IMR-90 (cell line): ENCODE measurements at regions not wholly inside any gene's neighbourhood (a gene's known extent, or its start where the extent isn't known, plus 50 kb on each side); places are given as distances from the start of the nearest gene placed in this dataset.

ENCODE experiments used
- ATAC-seq: fragments of 200-7000 bp; cut with Tn5 transposase; 2 replicates; pipeline ENCODE4 v1.9.1; 2020; ENCODE audit warnings: low read depth, mild to moderate bottlenecking, moderate library complexity
- BruUV-seq: library from RNA; stranded (reverse); fragments of 400-500 nt; replicated peaks from 2 replicates; lab custom pipeline; 2021; lab: Mats Ljungman, UMichigan
- CTCF ChIA-PET: fragments of 300-600 bp; formaldehyde crosslinking; extraction: SDS; loops from one replicate; lab custom pipeline; 2021; ENCODE audit warnings: antibody characterized with exemption; lab: Yijun Ruan, JAX
- POLR2A ChIA-PET: fragments of 300-600 bp; sonication (Branson Sonifier 250); formaldehyde crosslinking; loops from one replicate; lab custom pipeline; 2022; ENCODE audit warnings: antibody characterized with exemption; ENCODE audit not compliant: unreplicated experiment; lab: Charles Lee
- DNase-seq: peaks from one replicate; pipeline ENCODE4 v3.0.0; 2013
- H2AFZ ChIP-seq: replicated peaks from 2 replicates; pipeline ENCODE3; 2013; ENCODE audit warnings: low read length, mild to moderate bottlenecking; ENCODE audit not compliant: poor library complexity
- H2AK5ac ChIP-seq: 2 replicates; pipeline ENCODE4 v1.6.1; 2013; ENCODE audit warnings: low read depth, low read length, inconsistent platforms
- H2AK9ac ChIP-seq: replicated peaks from 2 replicates; pipeline ENCODE3; 2013; ENCODE audit warnings: mild to moderate bottlenecking, low read depth, low read length, moderate library complexity; ENCODE audit not compliant: poor library complexity
- H2BK120ac ChIP-seq: 2 replicates; pipeline ENCODE4 v1.6.1; 2013; ENCODE audit warnings: low read depth, low read length, inconsistent platforms
- H2BK15ac ChIP-seq: 3 replicates; pipeline ENCODE4 v1.6.1; 2013; ENCODE audit warnings: low read depth, low read length, inconsistent platforms
- H2BK20ac ChIP-seq: 2 replicates; pipeline ENCODE4 v1.6.1; 2013; ENCODE audit warnings: low read depth, mild to moderate bottlenecking, inconsistent platforms, low read length, moderate library complexity
- H2BK5ac ChIP-seq: 2 replicates; pipeline ENCODE4 v1.6.1; 2013; ENCODE audit warnings: mild to moderate bottlenecking, low read depth, low read length, inconsistent platforms; ENCODE audit not compliant: poor library complexity, severe bottlenecking
- H3K14ac ChIP-seq: replicated peaks from 2 replicates; pipeline ENCODE4 v1.6.1; 2013; ENCODE audit warnings: low read depth, low read length, inconsistent platforms
- H3K18ac ChIP-seq: 2 replicates; pipeline ENCODE4 v1.6.1; 2013; ENCODE audit warnings: low read depth, low read length, control low read depth
- H3K23ac ChIP-seq: 2 replicates; pipeline ENCODE4 v1.6.1; 2013; ENCODE audit warnings: low read depth, low read length, inconsistent platforms
- H3K27ac ChIP-seq: 2 replicates; pipeline ENCODE4 v1.5.1; 2013; ENCODE audit warnings: mild to moderate bottlenecking, control low read depth, low read length; ENCODE audit not compliant: insufficient read depth
- H3K27me3 ChIP-seq: 2 replicates; pipeline ENCODE4 v1.6.1; 2013; ENCODE audit warnings: low read length; ENCODE audit not compliant: control insufficient read depth, insufficient read depth
- H3K36me3 ChIP-seq: 2 replicates; pipeline ENCODE4 v1.6.1; 2013; ENCODE audit warnings: low read length, mixed read lengths; ENCODE audit not compliant: control insufficient read depth, insufficient read depth
- H3K4ac ChIP-seq: 2 replicates; pipeline ENCODE4 v1.6.1; 2013; ENCODE audit warnings: low read depth, low read length, inconsistent platforms
- H3K4me1 ChIP-seq: 2 replicates; pipeline ENCODE4 v1.6.1; 2013; ENCODE audit warnings: low read length, mixed read lengths; ENCODE audit not compliant: control insufficient read depth, insufficient read depth
- H3K4me2 ChIP-seq: 2 replicates; pipeline ENCODE4 v1.6.1; 2013; ENCODE audit warnings: low read depth, mild to moderate bottlenecking, control low read depth, low read length, moderate library complexity
- H3K4me3 ChIP-seq: 2 replicates; pipeline ENCODE4 v1.5.1; 2013; ENCODE audit warnings: low read depth, mild to moderate bottlenecking, control low read depth, low read length, moderate library complexity; ENCODE audit not compliant: insufficient read depth
- H3K56ac ChIP-seq: 2 replicates; pipeline ENCODE4 v1.6.1; 2013; ENCODE audit warnings: low read length, inconsistent platforms; ENCODE audit not compliant: insufficient read depth; ENCODE audit errors: extremely low read depth
- H3K79me1 ChIP-seq, 2 experiments: 2 replicates each; pipeline ENCODE4 v1.6.1; 2013; ENCODE audit warnings: low read length in 2 of 2, inconsistent platforms in 1 of 2, low read depth in 1 of 2
- H3K9ac ChIP-seq: 2 replicates; pipeline ENCODE4 v1.6.1; 2013; ENCODE audit warnings: low read depth, low read length, control low read depth
- H3K9me1 ChIP-seq: 2 replicates; pipeline ENCODE4 v1.6.1; 2013; ENCODE audit warnings: low read length, inconsistent platforms; ENCODE audit not compliant: insufficient read depth
- H3K9me3 ChIP-seq: 2 replicates; pipeline ENCODE4 v1.6.1; 2013; ENCODE audit warnings: low read length; ENCODE audit not compliant: control insufficient read depth, insufficient read depth
- H4K20me1 ChIP-seq: 2 replicates; pipeline ENCODE4 v1.6.1; 2013; ENCODE audit warnings: low read length, inconsistent platforms; ENCODE audit not compliant: insufficient read depth
- H4K5ac ChIP-seq: 2 replicates; pipeline ENCODE4 v1.6.1; 2013; ENCODE audit warnings: mild to moderate bottlenecking, low read depth, low read length, control low read depth
- H4K8ac ChIP-seq, 2 experiments: 2 replicates each; pipeline ENCODE4 v1.6.1; 2013; ENCODE audit warnings: low read depth in 2 of 2, low read length in 2 of 2, control low read depth in 1 of 2, inconsistent platforms in 1 of 2
- H4K91ac ChIP-seq: 2 replicates; pipeline ENCODE4 v1.6.1; 2013; ENCODE audit warnings: low read depth, low read length, inconsistent platforms; ENCODE audit not compliant: insufficient read depth
- CHD1 ChIP-seq: IDR thresholded peaks from 2 replicates; pipeline ENCODE4 v1.6.1; 2012; ENCODE audit warnings: low read depth, low read length, improper control_type of control experiment
- POLR2A ChIP-seq: IDR thresholded peaks from 2 replicates; pipeline ENCODE4 v1.6.1; 2012; ENCODE audit warnings: mild to moderate bottlenecking, low read depth, low read length
- RAD21 ChIP-seq: IDR thresholded peaks from 2 replicates; pipeline ENCODE4 v1.6.1; 2012; ENCODE audit warnings: low read length, improper control_type of control experiment
- RCOR1 ChIP-seq: IDR thresholded peaks from 2 replicates; pipeline ENCODE4 v1.6.1; 2012; ENCODE audit warnings: mild to moderate bottlenecking, low read length, improper control_type of control experiment; ENCODE audit not compliant: insufficient replicate concordance
- RFX5 ChIP-seq: IDR thresholded peaks from 2 replicates; pipeline ENCODE4 v1.8.0; 2012; ENCODE audit warnings: low read depth, mild to moderate bottlenecking, low read length, moderate library complexity
- SMC3 ChIP-seq: fragments of 150-350 bp; IDR thresholded peaks from 2 replicates; pipeline ENCODE4 v1.6.1; 2016; ENCODE audit warnings: low read depth, mild to moderate bottlenecking, antibody characterized with exemption, low read length, moderate library complexity
- WGBS, 2 experiments: methylation state at CpG; one replicate each; pipeline versions ENCODE4 v1.1.5 to v1.1.7; 2013; ENCODE audit warnings: missing lambda C conversion rate in 2 of 2; ENCODE audit not compliant: insufficient read length in 1 of 2; ENCODE audit errors: extremely low coverage in 2 of 2; 5-methylcytosine and 5-hydroxymethylcytosine counted together
- dilution Hi-C: fragments of 300-500 bp; cut with HindIII; formaldehyde crosslinking; loops from one replicate; pipeline ENCODE4 v1.14.3; 2018; ENCODE audit warnings: low sequenced_read_pairs; ENCODE audit not compliant: unreplicated experiment
- in situ Hi-C: fragments of 300-500 bp; cut with MboI; formaldehyde crosslinking; loops from 3 replicates; pipeline ENCODE4 v1.14.3; 2019; ENCODE audit warnings: low sequenced_read_pairs, inconsistent platforms, mixed read lengths
- intact Hi-C: fragments of 100-400 bp; cut with micrococcal nuclease; formaldehyde crosslinking; loops from 2 replicates; pipeline ENCODE4 v1.10.0; 2022
- TF ChIP-seq, protein P1 (sequence below): fragments of 150-350 bp; IDR thresholded peaks from 2 replicates; pipeline ENCODE4 v1.6.1; 2016; ENCODE audit warnings: low read depth, mild to moderate bottlenecking, low read length, moderate library complexity, borderline replicate concordance

DNA sequence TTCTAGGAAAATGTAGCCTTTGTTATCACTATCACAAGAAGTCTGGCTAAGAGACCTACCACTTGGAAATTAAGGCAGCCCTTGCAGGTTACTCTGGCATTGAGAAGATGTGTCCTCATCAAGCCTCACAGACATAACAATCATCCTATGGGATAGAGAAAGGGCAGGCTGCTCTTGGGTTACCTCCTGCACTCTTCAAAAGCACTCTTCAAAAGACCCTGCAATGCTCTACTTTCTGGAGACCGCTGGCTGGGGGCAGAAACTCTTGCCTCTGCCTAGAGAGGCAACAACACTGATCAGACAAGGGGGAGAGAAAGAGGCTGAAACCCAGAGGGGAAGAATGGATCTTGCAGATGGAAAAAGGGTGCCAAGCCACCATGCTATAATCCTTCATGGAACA is 127.9 kb upstream of the BNIP2 start:
- no peak overlapping the region for H4K91ac ChIP-seq
- H2BK20ac ChIP-seq, result no peak overlapping the region
- H2AK9ac ChIP-seq, result no peak overlapping the region
- no peak overlapping the region for H3K56ac ChIP-seq
- H2AFZ ChIP-seq, result no peak overlapping the region
- BruUV-seq, result no TSS peak
- H3K4me3 ChIP-seq, result no peak overlapping the region
- no peak overlapping the region for H3K27ac ChIP-seq
- no peak overlapping the region for H4K5ac ChIP-seq
- no peaks in the 10 kb centered on the region for H3K4me1 ChIP-seq
- no peaks in the 10 kb centered on the region for H3K9me3 ChIP-seq
- DNase-seq (no peak), ATAC-seq (no peak)
- H3K23ac ChIP-seq, result no peak overlapping the region
- no peak overlapping the region for H3K14ac ChIP-seq
- H3K9me1 ChIP-seq, result no peaks in the 10 kb centered on the region
- no peak overlapping the region for H3K18ac ChIP-seq
- CTCF ChIA-PET, result no interaction called here
- intact Hi-C loops, result no loop called here
- peaks cover 5% of the 10 kb centered on the region for H3K27me3 ChIP-seq
- no peak overlapping the region for H2BK120ac ChIP-seq
- H2BK15ac ChIP-seq, result no peak overlapping the region
- H3K4ac ChIP-seq, result no peak overlapping the region
- no peak overlapping the region for H2AK5ac ChIP-seq
- POLR2A ChIA-PET, result no interaction called here
- in situ Hi-C loops, result no loop called here
- H3K4me2 ChIP-seq, result no peak overlapping the region
- no peaks in the 10 kb centered on the region for H3K79me1 ChIP-seq
- no CpG with 5 or more reads among the region's 1 CpG for WGBS, 2 experiments
- H4K8ac ChIP-seq, result no peak overlapping the region
- no peaks in the 10 kb centered on the region for H3K36me3 ChIP-seq
- dilution Hi-C loops, result no loop called here
- H3K9ac ChIP-seq, result no peak overlapping the region
- no peak overlapping the region for H2BK5ac ChIP-seq
- H4K20me1 ChIP-seq, result no peaks in the 10 kb centered on the region
- TF ChIP-seq RFX5 (no peak), POLR2A (no peak), RCOR1 (no peak), CHD1 (no peak), RAD21 (no peak), SMC3 (no peak)
- TF ChIP-seq, protein P1, sequence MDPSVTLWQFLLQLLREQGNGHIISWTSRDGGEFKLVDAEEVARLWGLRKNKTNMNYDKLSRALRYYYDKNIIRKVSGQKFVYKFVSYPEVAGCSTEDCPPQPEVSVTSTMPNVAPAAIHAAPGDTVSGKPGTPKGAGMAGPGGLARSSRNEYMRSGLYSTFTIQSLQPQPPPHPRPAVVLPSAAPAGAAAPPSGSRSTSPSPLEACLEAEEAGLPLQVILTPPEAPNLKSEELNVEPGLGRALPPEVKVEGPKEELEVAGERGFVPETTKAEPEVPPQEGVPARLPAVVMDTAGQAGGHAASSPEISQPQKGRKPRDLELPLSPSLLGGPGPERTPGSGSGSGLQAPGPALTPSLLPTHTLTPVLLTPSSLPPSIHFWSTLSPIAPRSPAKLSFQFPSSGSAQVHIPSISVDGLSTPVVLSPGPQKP, result no peak
